Activated B cell treated with CpG ODN at 0.5 μM for 24 hours (primary cell): ENCODE measurements at regions not wholly inside any gene's neighbourhood (a gene's known extent, or its start where the extent isn't known, plus 50 kb on each side); places are given as distances from the start of the nearest gene placed in this dataset.

Experiments used
- ATAC-seq: fragments of 200-7000 bp; cut with Tn5 transposase; one replicate; pipeline ENCODE4 v1.10.0; 2021; ENCODE audit warnings: low read depth, mild to moderate bottlenecking, moderate library complexity
- CTCF ChIA-PET: fragments of 350-600 bp; sonication (Branson Sonifier 250); formaldehyde crosslinking; loops from one replicate; lab custom pipeline; 2021; ENCODE audit warnings: antibody characterized with exemption; lab: Charles Lee
- POLR2A ChIA-PET: fragments of 350-600 bp; sonication (Branson Sonifier 250); formaldehyde crosslinking; loops from one replicate; lab custom pipeline; 2021; ENCODE audit warnings: antibody characterized with exemption; lab: Charles Lee
- DNase-seq: peaks from one replicate; pipeline ENCODE4 v3.0.0; 2022
- H3K27ac Mint-ChIP-seq: one replicate; pipeline ENCODE4 v1.8.0; 2020; ENCODE audit warnings: mixed read lengths
- H3K27me3 Mint-ChIP-seq: one replicate; pipeline ENCODE4 v1.8.0; 2021; ENCODE audit warnings: mixed read lengths
- H3K36me3 Mint-ChIP-seq: one replicate; pipeline ENCODE4 v1.8.0; 2021; ENCODE audit warnings: low read depth, mixed read lengths
- H3K4me1 Mint-ChIP-seq: one replicate; pipeline ENCODE4 v1.8.0; 2021; ENCODE audit warnings: mixed read lengths
- H3K4me3 Mint-ChIP-seq: one replicate; pipeline ENCODE4 v1.8.0; 2020; ENCODE audit warnings: mild to moderate bottlenecking, mixed read lengths
- H3K9me3 Mint-ChIP-seq: one replicate; pipeline ENCODE4 v1.8.0; 2020; ENCODE audit warnings: mixed read lengths
- CTCF ChIP-seq: fragments of 200-600 bp; IDR thresholded peaks from one replicate; pipeline ENCODE4 v1.8.0; 2022; ENCODE audit warnings: antibody characterized with exemption, mild to moderate bottlenecking
- intact Hi-C: fragments of 100-400 bp; cut with micrococcal nuclease; formaldehyde crosslinking; loops from one replicate; pipeline ENCODE4 v1.15.1; 2024

GRCh38 chr3:143209715-143210059, 90.1 kb downstream of the CHST2 start:
- H3K4me3 Mint-ChIP-seq, result no peak overlapping the region
- CTCF ChIA-PET, result no interaction called here

GRCh38 chr3:143210141-143210540, 90.6 kb downstream of the CHST2 start:
- ATAC-seq (no peak), DNase-seq (no peak)
- TF ChIP-seq CTCF, result no peak
- Mint-ChIP-seq H3K4me1 (peaks cover 16% of the 10 kb centered on the region), H3K27me3 (no peaks in the 10 kb centered on the region), H3K4me3 (no peak overlapping the region), H3K9me3 (peaks cover 6% of the 10 kb centered on the region), H3K36me3 (no peaks in the 10 kb centered on the region), H3K27ac (no peak overlapping the region)
- intact Hi-C loops, result no loop called here
- ChIA-PET CTCF (no interaction called here), POLR2A (no interaction called here)

More at GRCh38 chr3:143209715-143210059, 90.1 kb downstream of the CHST2 start:
- peaks cover 7% of the 10 kb centered on the region for H3K9me3 Mint-ChIP-seq
- TF ChIP-seq CTCF, result no peak
- ATAC-seq (no peak), DNase-seq (no peak)
- peaks cover 16% of the 10 kb centered on the region for H3K4me1 Mint-ChIP-seq
- no peaks in the 10 kb centered on the region for H3K27me3 Mint-ChIP-seq
- intact Hi-C loops, result loop anchor here (5.0 kb wide), 1 partner anchor 463 kb away; no protein-coding TSS in a partner anchor
- H3K36me3 Mint-ChIP-seq, result no peaks in the 10 kb centered on the region
- no peak overlapping the region for H3K27ac Mint-ChIP-seq
- POLR2A ChIA-PET, result no interaction called here

- POLR2A ChIA-PET, result no interaction called here
- H3K27ac Mint-ChIP-seq, result no peak overlapping the region
- intact Hi-C loops, result no loop called here
Observed at GRCh38 chr3:143215059-143215458, 95.5 kb downstream of the CHST2 start.

More at GRCh38 chr3:143215059-143215458, 95.5 kb downstream of the CHST2 start:
- no peaks in the 10 kb centered on the region for H3K9me3 Mint-ChIP-seq
- H3K36me3 Mint-ChIP-seq, result no peaks in the 10 kb centered on the region
- no peak overlapping the region for H3K4me3 Mint-ChIP-seq
- DNase-seq (no peak), ATAC-seq (no peak)
- CTCF ChIA-PET, result no interaction called here
- peaks cover 25% of the 10 kb centered on the region for H3K4me1 Mint-ChIP-seq
- H3K27me3 Mint-ChIP-seq, result no peaks in the 10 kb centered on the region
- no peak for TF ChIP-seq CTCF
